ENCODE measurements at regions not wholly inside any gene's neighbourhood (a gene's known extent, or its start where the extent isn't known, plus 50 kb on each side); places are given as distances from the start of the nearest gene placed in this dataset.

GRCh38 chr9:28177925-28178324 is 604.6 kb upstream of the C9orf72 start:
- TF ChIP-seq, protein P1, sequence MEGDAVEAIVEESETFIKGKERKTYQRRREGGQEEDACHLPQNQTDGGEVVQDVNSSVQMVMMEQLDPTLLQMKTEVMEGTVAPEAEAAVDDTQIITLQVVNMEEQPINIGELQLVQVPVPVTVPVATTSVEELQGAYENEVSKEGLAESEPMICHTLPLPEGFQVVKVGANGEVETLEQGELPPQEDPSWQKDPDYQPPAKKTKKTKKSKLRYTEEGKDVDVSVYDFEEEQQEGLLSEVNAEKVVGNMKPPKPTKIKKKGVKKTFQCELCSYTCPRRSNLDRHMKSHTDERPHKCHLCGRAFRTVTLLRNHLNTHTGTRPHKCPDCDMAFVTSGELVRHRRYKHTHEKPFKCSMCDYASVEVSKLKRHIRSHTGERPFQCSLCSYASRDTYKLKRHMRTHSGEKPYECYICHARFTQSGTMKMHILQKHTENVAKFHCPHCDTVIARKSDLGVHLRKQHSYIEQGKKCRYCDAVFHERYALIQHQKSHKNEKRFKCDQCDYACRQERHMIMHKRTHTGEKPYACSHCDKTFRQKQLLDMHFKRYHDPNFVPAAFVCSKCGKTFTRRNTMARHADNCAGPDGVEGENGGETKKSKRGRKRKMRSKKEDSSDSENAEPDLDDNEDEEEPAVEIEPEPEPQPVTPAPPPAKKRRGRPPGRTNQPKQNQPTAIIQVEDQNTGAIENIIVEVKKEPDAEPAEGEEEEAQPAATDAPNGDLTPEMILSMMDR (IDR thresholded peaks at IDR 0.05) = no peak
- no peak for TF ChIP-seq POLR2A (IDR thresholded peaks at IDR 0.05)
